Astrocyte of the spinal cord (primary cell): ENCODE measurements at regions not wholly inside any gene's neighbourhood (a gene's known extent, or its start where the extent isn't known, plus 50 kb on each side); places are given as distances from the start of the nearest gene placed in this dataset.

Source experiments
- DNase-seq: peaks from one replicate; pipeline ENCODE4 v3.0.0; 2011; ENCODE audit warnings: low read depth, low spot score
- H3K4me3 ChIP-seq: 2 replicates; pipeline ENCODE4 v1.5.1; 2011; ENCODE audit warnings: low read depth, mild to moderate bottlenecking, low read length, moderate library complexity
- CTCF ChIP-seq: IDR thresholded peaks from 2 replicates; pipeline ENCODE4 v1.5.1; 2012; ENCODE audit warnings: low read depth, mild to moderate bottlenecking, low read length, inconsistent platforms
- in situ Hi-C: cut with HindIII; loops from 2 replicates; pipeline ENCODE4 v1.10.0; 2017; ENCODE audit warnings: low sequenced_read_pairs

- no peak for DNase-seq
- in situ Hi-C loops = no loop called here
- no peak for TF ChIP-seq CTCF
- no peak overlapping the region for H3K4me3 ChIP-seq
These were observed 473.6 kb upstream of the ZP4 start for GRCh38 chr1:238364214-238364892.

- no peak overlapping the region for H3K4me3 ChIP-seq
- in situ Hi-C loops = no loop called here
- DNase-seq = no peak
- no peak for TF ChIP-seq CTCF
These were observed 469.8 kb upstream of the ZP4 start for GRCh38 chr1:238360474-238360873.

- no peak overlapping the region for H3K4me3 ChIP-seq
- in situ Hi-C loops = no loop called here
- DNase-seq = no peak
- TF ChIP-seq CTCF = no peak
These were observed 459.7 kb upstream of the ZP4 start for GRCh38 chr1:238350471-238350870.

GRCh38 chr1:238346340-238346739, 455.6 kb upstream of the ZP4 start:
- no peak overlapping the region for H3K4me3 ChIP-seq
- in situ Hi-C loops = no loop called here
- DNase-seq = no peak
- TF ChIP-seq CTCF = no peak

GRCh38 chr1:238345837-238346236, 455.1 kb upstream of the ZP4 start:
- TF ChIP-seq CTCF = no peak
- in situ Hi-C loops = no loop called here
- no peak for DNase-seq
- no peak overlapping the region for H3K4me3 ChIP-seq

- in situ Hi-C loops = no loop called here
- no peak for TF ChIP-seq CTCF
- no peak overlapping the region for H3K4me3 ChIP-seq
- DNase-seq = no peak
These were observed 453.1 kb upstream of the ZP4 start for GRCh38 chr1:238343852-238344251.
